Posterior cingulate gyrus (tissue), 11 donors: ENCODE measurements at regions not wholly inside any gene's neighbourhood (a gene's known extent, or its start where the extent isn't known, plus 50 kb on each side); places are given as distances from the start of the nearest gene placed in this dataset.
"Not testable (repeated sequence)": the region's sequence is repeated elsewhere in the genome, so short reads cannot be mapped to it uniquely, and the experiment has no call there.

Experiments
- DNase-seq, 10 donors: peaks; one replicate each; pipeline versions ENCODE4 v3.0.0 to v3.0.0-alpha.2; 2020 to 2021; ENCODE audit warnings: mixed read lengths in 3 of 10
- intact Hi-C: fragments of 100-400 bp; cut with DNase I; formaldehyde crosslinking; loops from one replicate; pipeline ENCODE4 v1.15.1; 2023

- peak in 1 of 10 donors; percentile 10 for DNase-seq
- intact Hi-C loops, result no loop called here
Measured at GRCh38 chr13:50594276-50595051, 249.0 kb downstream of the DLEU7 start.

GRCh38 chr13:50595196-50595595, 248.3 kb downstream of the DLEU7 start:
- intact Hi-C loops, result no loop called here
- no peak for DNase-seq

- DNase-seq, result no peak
- intact Hi-C loops, result no loop called here
Measured at GRCh38 chr13:50596156-50596555, 247.3 kb downstream of the DLEU7 start.

GRCh38 chr13:50596776-50597203, 246.7 kb downstream of the DLEU7 start:
- intact Hi-C loops, result no loop called here
- DNase-seq, result no peak

GRCh38 chr13:50598338-50598737, 245.2 kb downstream of the DLEU7 start:
- intact Hi-C loops, result no loop called here
- DNase-seq, result no peak

- intact Hi-C loops, result no loop called here
- DNase-seq, result no peak
Measured at GRCh38 chr13:50599046-50599445, 244.4 kb downstream of the DLEU7 start.

- DNase-seq, result no peak
- intact Hi-C loops, result no loop called here
Measured at GRCh38 chr13:50599927-50600326, 243.6 kb downstream of the DLEU7 start.

GRCh38 chr13:50608370-50608769, 235.1 kb downstream of the DLEU7 start:
- no peak for DNase-seq
- intact Hi-C loops, result no loop called here

GRCh38 chr13:50609011-50609410, 234.5 kb downstream of the DLEU7 start:
- DNase-seq, result no peak
- intact Hi-C loops, result no loop called here

- intact Hi-C loops, result no loop called here
- DNase-seq, result no peak
Measured at GRCh38 chr13:50610238-50610637, 233.3 kb downstream of the DLEU7 start.

- no peak for DNase-seq
- intact Hi-C loops, result no loop called here
Measured at GRCh38 chr13:50611117-50611781, 232.2 kb downstream of the DLEU7 start.

GRCh38 chr13:50612717-50613116, 230.8 kb downstream of the DLEU7 start:
- intact Hi-C loops, result no loop called here
- no peak for DNase-seq

- no peak for DNase-seq
- intact Hi-C loops, result no loop called here
Measured at GRCh38 chr13:50613356-50613831, 230.1 kb downstream of the DLEU7 start.

- DNase-seq, result no peak
- intact Hi-C loops, result no loop called here
Measured at GRCh38 chr13:50615234-50615633, 228.3 kb downstream of the DLEU7 start.

GRCh38 chr13:50616101-50616500, 227.4 kb downstream of the DLEU7 start:
- intact Hi-C loops, result no loop called here
- DNase-seq, result no peak

- no peak for DNase-seq
- intact Hi-C loops, result no loop called here
Measured at GRCh38 chr13:50617134-50617721, 226.3 kb downstream of the DLEU7 start.

- no peak for DNase-seq
- intact Hi-C loops, result no loop called here
Measured at GRCh38 chr13:50618206-50618605, 225.3 kb downstream of the DLEU7 start.

GRCh38 chr13:50626101-50626547, 217.4 kb downstream of the DLEU7 start:
- DNase-seq, result no peak
- intact Hi-C loops, result no loop called here

GRCh38 chr13:50627111-50627510, 216.4 kb downstream of the DLEU7 start:
- intact Hi-C loops, result no loop called here
- no peak for DNase-seq

GRCh38 chr13:50628512-50628911, 215.0 kb downstream of the DLEU7 start:
- DNase-seq, intact Hi-C loops: not testable (repeated sequence)

- intact Hi-C loops, result no loop called here
- no peak for DNase-seq
Measured at GRCh38 chr13:50629497-50629896, 214.0 kb downstream of the DLEU7 start.

GRCh38 chr13:50629966-50630365, 213.5 kb downstream of the DLEU7 start:
- DNase-seq, result no peak
- intact Hi-C loops, result no loop called here
